Pancreas (tissue), 10 donors: ENCODE measurements at regions not wholly inside any gene's neighbourhood (a gene's known extent, or its start where the extent isn't known, plus 50 kb on each side); places are given as distances from the start of the nearest gene placed in this dataset.
A peak's percentile ranks its signal among the peaks of the same experiment; 100 is the strongest.

Source experiments
- ATAC-seq, 4 donors: fragments of 200-7000 bp; cut with Tn5 transposase; one replicate each; pipeline versions ENCODE4 v1.8.0 to v1.9.1; 2020; ENCODE audit warnings: mild to moderate bottlenecking in 4 of 4, moderate library complexity in 4 of 4
- DNase-seq, 6 donors: peaks; one replicate each; pipeline ENCODE4 v3.0.0-alpha.2; 2020
- FAIRE-seq: peaks from 2 replicates; lab custom pipeline; 2012; peaks lifted over from hg19 to GRCh38; lab: Jason Lieb, UNC
- H3K27ac ChIP-seq, 4 donors: fragments of 200-600 bp; sonication (generic); 1 replicate in 3 of 4; 2 replicates in 1 of 4; pipeline versions ENCODE4 v1.5.0 to v1.8.0; 2020
- H3K27me3 ChIP-seq, 4 donors: fragments of 200-600 bp; one replicate each; pipeline ENCODE4 v1.8.0; 2021
- H3K36me3 ChIP-seq, 3 donors: fragments of 200-600 bp; sonication (generic) in 1 of 3; one replicate each; pipeline versions ENCODE4 v1.5.0 to v1.8.0; 2020 to 2021
- H3K4me1 ChIP-seq, 3 donors: fragments of 200-600 bp; one replicate each; pipeline ENCODE4 v1.8.0; 2021
- H3K4me3 ChIP-seq, 4 donors: fragments of 200-600 bp; sonication (generic) in 2 of 4; one replicate each; pipeline versions ENCODE4 v1.5.0 to v1.8.0; 2020 to 2021
- H3K9me3 ChIP-seq, 4 donors: fragments of 200-600 bp; one replicate each; pipeline ENCODE4 v1.8.0; 2021
- CTCF ChIP-seq, 4 donors: fragments of 200-600 bp; sonication (generic) in 3 of 4; IDR thresholded peaks; one replicate each; pipeline versions ENCODE4 v1.5.0 to v1.8.0; 2021; ENCODE audit warnings: antibody characterized with exemption in 4 of 4
- WGBS, 2 donors: extraction: QIAGEN DNeasy Blood & Tissue Kit; methylation state at CpG; one replicate each; pipeline ENCODE4 v1.1.7; 2013; 5-methylcytosine and 5-hydroxymethylcytosine counted together
- intact Hi-C, 3 donors: fragments of 100-400 bp; cut with DNase I; formaldehyde crosslinking; loops; one replicate each; pipeline versions ENCODE4 v1.11.1 to v1.14.2; 2022
- donor health status: healthy with polysubstance abuse.
- donor health status: DM: no; HTN: no; CAD: no; lungs with moderate emphysema.
- donor health status: DM: no; HTN: no; CAD: no.
- donor health status: control.
- donor health status: control.
- donor health status: Bipolar disorder and iron deficiency.
- donor health status: DM: yes; HTN: yes; CAD: no.
- donor health status: DM: no; HTN: no; CAD: no.
- donor health status: DM: no; HTN: no; CAD: no.
- donor health status: DM: yes; HTN: yes; CAD: no.

- Histone ChIP-seq H3K36me3 (no peaks in the 10 kb centered on the region), H3K4me3 (no peak overlapping the region), H3K9me3 (peaks cover 0 to 2% (median 0%) of the 10 kb centered on the region in 4 donors), H3K4me1 (no peaks in the 10 kb centered on the region), H3K27me3 (no peaks in the 10 kb centered on the region), H3K27ac (no peak overlapping the region)
- intact Hi-C loops: no loop called here
- WGBS, 2 donors: 93 to 97% methylated on average over 1 of the region's 1 CpG
- DNase-seq (no peak), ATAC-seq (no peak), FAIRE-seq (no peak)
- TF ChIP-seq CTCF (IDR thresholded peaks at IDR 0.05): no peak
Measured at GRCh38 chr18:71913641-71914040, 630.5 kb downstream of the CBLN2 start.

- Histone ChIP-seq H3K36me3 (no peaks in the 10 kb centered on the region), H3K9me3 (no peaks in the 10 kb centered on the region), H3K4me3 (no peak overlapping the region), H3K4me1 (no peaks in the 10 kb centered on the region), H3K27ac (no peak overlapping the region), H3K27me3 (no peaks in the 10 kb centered on the region)
- intact Hi-C loops: no loop called here
- DNase-seq (no peak), FAIRE-seq (no peak), ATAC-seq (no peak)
- 49 to 69% methylated on average over 1 of the region's 1 CpG for WGBS, 2 donors
- TF ChIP-seq CTCF (IDR thresholded peaks at IDR 0.05): no peak
Measured at GRCh38 chr18:71902482-71902881, 641.7 kb downstream of the CBLN2 start.

GRCh38 chr18:71899707-71900472 is 644.3 kb downstream of the CBLN2 start:
- no peak for FAIRE-seq
- TF ChIP-seq CTCF (IDR thresholded peaks at IDR 0.05): no peak
- intact Hi-C loops: no loop called here
- Histone ChIP-seq H3K4me3 (no peak overlapping the region), H3K36me3 (no peaks in the 10 kb centered on the region), H3K4me1 (no peaks in the 10 kb centered on the region), H3K27me3 (no peaks in the 10 kb centered on the region), H3K27ac (no peak overlapping the region), H3K9me3 (no peaks in the 10 kb centered on the region)
- ATAC-seq: peak in 3 of 4 donors; percentile 69 to 88 (median 86)
- WGBS, 2 donors: 41 to 52% methylated on average over 8 of the region's 8 CpGs
- DNase-seq: peak in 3 of 6 donors; percentile 8 to 22 (median 20)

GRCh38 chr18:71899183-71899582 is 645.0 kb downstream of the CBLN2 start:
- Histone ChIP-seq H3K4me1 (no peaks in the 10 kb centered on the region), H3K4me3 (no peak overlapping the region), H3K27ac (no peak overlapping the region), H3K36me3 (no peaks in the 10 kb centered on the region), H3K9me3 (no peaks in the 10 kb centered on the region), H3K27me3 (no peaks in the 10 kb centered on the region)
- 58 to 85% methylated on average over 5 to 6 of the region's 6 CpGs for WGBS, 2 donors
- FAIRE-seq: no peak
- ATAC-seq: no peak
- intact Hi-C loops: no loop called here
- TF ChIP-seq CTCF (IDR thresholded peaks at IDR 0.05): no peak
- DNase-seq: no peak

- intact Hi-C loops: no loop called here
- no peak for TF ChIP-seq CTCF (IDR thresholded peaks at IDR 0.05)
- Histone ChIP-seq H3K36me3 (no peaks in the 10 kb centered on the region), H3K4me3 (no peak overlapping the region), H3K4me1 (no peaks in the 10 kb centered on the region), H3K27me3 (no peaks in the 10 kb centered on the region), H3K27ac (no peak overlapping the region), H3K9me3 (no peaks in the 10 kb centered on the region)
- no peak for FAIRE-seq
- no peak for DNase-seq
- 49 to 67% methylated on average over 1 of the region's 1 CpG for WGBS, 2 donors
- no peak for ATAC-seq
Measured at GRCh38 chr18:71887509-71887908, 656.6 kb downstream of the CBLN2 start.
